ENCODE measurements at regions not wholly inside any gene's neighbourhood (a gene's known extent, or its start where the extent isn't known, plus 50 kb on each side); places are given as distances from the start of the nearest gene placed in this dataset.

DNA sequence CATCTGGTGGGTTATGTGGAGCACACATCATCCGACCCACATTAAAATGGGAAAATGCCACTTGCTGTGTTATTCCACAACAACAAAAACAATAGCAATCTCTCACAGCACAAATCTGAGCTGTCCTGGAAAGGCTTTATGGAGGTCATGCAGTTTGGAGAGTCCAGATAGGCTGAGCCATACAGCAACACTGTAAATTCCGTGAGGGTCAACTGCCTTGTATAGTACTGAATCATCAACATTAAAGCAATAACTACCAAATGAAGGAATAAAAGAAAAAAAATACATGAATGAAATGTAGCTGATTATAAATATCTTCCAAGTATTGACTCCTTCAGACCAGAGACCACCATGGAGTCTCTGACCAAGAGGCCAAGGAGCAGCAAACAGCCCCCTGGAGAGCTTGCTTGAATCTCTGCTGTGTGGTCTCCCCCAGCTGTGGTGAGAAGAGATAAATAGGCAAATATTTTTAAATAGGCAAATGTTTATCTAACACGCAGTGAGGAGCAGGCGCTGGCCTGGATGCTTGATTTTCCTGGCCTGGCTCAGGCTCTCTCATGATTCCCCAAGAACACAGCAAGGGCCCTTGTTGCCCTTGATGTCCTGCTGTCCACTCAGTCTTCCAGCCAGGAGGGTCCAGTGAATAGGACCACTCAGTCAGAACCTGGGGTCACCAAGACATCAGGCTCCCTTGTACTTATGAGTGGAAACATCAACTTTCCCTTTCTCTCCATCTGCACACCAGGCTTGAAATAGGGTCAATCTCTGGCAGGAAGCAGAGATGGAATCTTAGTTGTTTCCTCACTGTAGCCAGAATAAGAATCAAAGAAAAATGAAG is 1021.3 kb downstream of the XPNPEP1 start:
- Histone ChIP-seq H3K27ac (no peak overlapping the region), H3K4me1 (no peaks in the 10 kb centered on the region), H3K9me3 (no peaks in the 10 kb centered on the region), H3K4me2 (no peak overlapping the region), H3K4me3 (no peak overlapping the region)
- no peak for DNase-seq (ENCODE audit: low read depth in 1 of 2, low spot score in 1 of 2)
- TF ChIP-seq KDM1A (IDR thresholded peaks at IDR 0.05; ENCODE audit: low read depth), result no peak
- TF ChIP-seq, protein P1, sequence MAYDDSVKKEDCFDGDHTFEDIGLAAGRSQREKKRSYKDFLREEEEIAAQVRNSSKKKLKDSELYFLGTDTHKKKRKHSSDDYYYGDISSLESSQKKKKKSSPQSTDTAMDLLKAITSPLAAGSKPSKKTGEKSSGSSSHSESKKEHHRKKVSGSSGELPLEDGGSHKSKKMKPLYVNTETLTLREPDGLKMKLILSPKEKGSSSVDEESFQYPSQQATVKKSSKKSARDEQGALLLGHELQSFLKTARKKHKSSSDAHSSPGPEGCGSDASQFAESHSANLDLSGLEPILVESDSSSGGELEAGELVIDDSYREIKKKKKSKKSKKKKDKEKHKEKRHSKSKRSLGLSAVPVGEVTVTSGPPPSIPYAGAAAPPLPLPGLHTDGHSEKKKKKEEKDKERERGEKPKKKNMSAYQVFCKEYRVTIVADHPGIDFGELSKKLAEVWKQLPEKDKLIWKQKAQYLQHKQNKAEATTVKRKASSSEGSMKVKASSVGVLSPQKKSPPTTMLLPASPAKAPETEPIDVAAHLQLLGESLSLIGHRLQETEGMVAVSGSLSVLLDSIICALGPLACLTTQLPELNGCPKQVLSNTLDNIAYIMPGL (CRISPR knock-in tag; IDR thresholded peaks at IDR 0.05; ENCODE audit: borderline replicate concordance), result no peak
- TF ChIP-seq, protein P2, sequence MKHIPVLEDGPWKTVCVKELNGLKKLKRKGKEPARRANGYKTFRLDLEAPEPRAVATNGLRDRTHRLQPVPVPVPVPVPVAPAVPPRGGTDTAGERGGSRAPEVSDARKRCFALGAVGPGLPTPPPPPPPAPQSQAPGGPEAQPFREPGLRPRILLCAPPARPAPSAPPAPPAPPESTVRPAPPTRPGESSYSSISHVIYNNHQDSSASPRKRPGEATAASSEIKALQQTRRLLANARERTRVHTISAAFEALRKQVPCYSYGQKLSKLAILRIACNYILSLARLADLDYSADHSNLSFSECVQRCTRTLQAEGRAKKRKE (CRISPR knock-in tag; IDR thresholded peaks at IDR 0.05; ENCODE audit: low read depth), result no peak
- no peak for TF ChIP-seq RARB (CRISPR knock-in tag; IDR thresholded peaks at IDR 0.05)
- TF ChIP-seq, protein P3, sequence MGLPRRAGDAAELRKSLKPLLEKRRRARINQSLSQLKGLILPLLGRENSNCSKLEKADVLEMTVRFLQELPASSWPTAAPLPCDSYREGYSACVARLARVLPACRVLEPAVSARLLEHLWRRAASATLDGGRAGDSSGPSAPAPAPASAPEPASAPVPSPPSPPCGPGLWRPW (IDR thresholded peaks at IDR 0.05), result no peak
- no peak for TF ChIP-seq CHD2 (IDR thresholded peaks at IDR 0.05; ENCODE audit: low read length, partially characterized antibody)
- no peak for TF ChIP-seq GATA3 (IDR thresholded peaks at IDR 0.05; ENCODE audit: borderline replicate concordance)
- TF ChIP-seq BHLHE40 (IDR thresholded peaks at IDR 0.05; ENCODE audit: low read depth, low read length), result no peak
- no peak for TF ChIP-seq RAD21 (conservative IDR thresholded peaks at IDR 0.05 in 1 of 2, IDR thresholded peaks at IDR 0.05 in 1 of 2)
- TF ChIP-seq CHD4 (IDR thresholded peaks at IDR 0.05; ENCODE audit: borderline replicate concordance), result no peak
- TF ChIP-seq RNF2 (IDR thresholded peaks at IDR 0.05; ENCODE audit: borderline replicate concordance, low read depth), result no peak
- CTCF ChIA-PET, result no interaction called here
- no peak for FAIRE-seq
- 2% methylated on average over 4 of the region's 4 CpGs for WGBS (ENCODE audit: missing lambda C conversion rate)
- POLR2A ChIA-PET, result no interaction called here
- ATAC-seq, result no peak

DNA sequence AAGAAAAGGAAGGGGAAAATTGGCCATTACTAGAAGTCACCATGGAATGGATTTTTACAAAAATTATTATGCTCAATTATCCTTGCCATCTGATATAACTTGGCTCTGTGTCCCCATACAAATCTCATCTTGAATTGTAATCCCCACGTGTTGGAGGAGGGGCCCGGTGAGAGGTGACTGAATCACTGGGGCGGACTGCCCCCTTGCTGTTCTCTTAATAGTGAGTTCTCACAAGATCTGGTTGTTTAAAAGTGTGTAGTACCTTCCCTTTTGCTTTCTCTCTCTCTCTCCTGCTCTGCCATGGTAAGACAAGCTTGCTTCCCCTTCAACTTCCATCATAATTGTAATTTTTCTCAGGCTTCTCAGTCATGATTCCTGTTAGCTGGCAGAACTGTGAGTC is 1023.6 kb downstream of the XPNPEP1 start:
- FAIRE-seq (no peak), ATAC-seq (no peak), DNase-seq (ENCODE audit: low read depth in 1 of 2, low spot score in 1 of 2) (no peak)
- Histone ChIP-seq H3K4me3 (no peak overlapping the region), H3K9me3 (no peaks in the 10 kb centered on the region), H3K27ac (no peak overlapping the region), H3K4me1 (no peaks in the 10 kb centered on the region), H3K4me2 (no peak overlapping the region)
- 0% methylated on average over 3 of the region's 3 CpGs for WGBS (ENCODE audit: missing lambda C conversion rate)
- TF ChIP-seq, protein P4, sequence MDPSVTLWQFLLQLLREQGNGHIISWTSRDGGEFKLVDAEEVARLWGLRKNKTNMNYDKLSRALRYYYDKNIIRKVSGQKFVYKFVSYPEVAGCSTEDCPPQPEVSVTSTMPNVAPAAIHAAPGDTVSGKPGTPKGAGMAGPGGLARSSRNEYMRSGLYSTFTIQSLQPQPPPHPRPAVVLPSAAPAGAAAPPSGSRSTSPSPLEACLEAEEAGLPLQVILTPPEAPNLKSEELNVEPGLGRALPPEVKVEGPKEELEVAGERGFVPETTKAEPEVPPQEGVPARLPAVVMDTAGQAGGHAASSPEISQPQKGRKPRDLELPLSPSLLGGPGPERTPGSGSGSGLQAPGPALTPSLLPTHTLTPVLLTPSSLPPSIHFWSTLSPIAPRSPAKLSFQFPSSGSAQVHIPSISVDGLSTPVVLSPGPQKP (IDR thresholded peaks at IDR 0.05; ENCODE audit: low read depth, low read length), result no peak
- TF ChIP-seq CBX2 (IDR thresholded peaks at IDR 0.05; ENCODE audit: borderline replicate concordance, low read depth) (no peak), HOXB5 (CRISPR knock-in tag; IDR thresholded peaks at IDR 0.05) (no peak), MAFK (IDR thresholded peaks at IDR 0.05; ENCODE audit: partially characterized antibody) (no peak), POLR2AphosphoS2 (conservative IDR thresholded peaks at IDR 0.05; ENCODE audit: low read length) (no peak), RCOR1 (IDR thresholded peaks at IDR 0.05; ENCODE audit: low read depth, low read length) (no peak), FOSB (CRISPR knock-in tag; IDR thresholded peaks at IDR 0.05) (no peak)
- CTCF ChIA-PET, result no interaction called here
- POLR2A ChIA-PET, result no interaction called here
